HK-2 (cell line): ENCODE measurements at regions not wholly inside any gene's neighbourhood (a gene's known extent, or its start where the extent isn't known, plus 50 kb on each side); places are given as distances from the start of the nearest gene placed in this dataset.

Experiments used
- DNase-seq: peaks from one replicate; pipeline ENCODE4 v3.0.0-alpha.2; 2018; ENCODE audit not compliant: unreplicated experiment

DNA sequence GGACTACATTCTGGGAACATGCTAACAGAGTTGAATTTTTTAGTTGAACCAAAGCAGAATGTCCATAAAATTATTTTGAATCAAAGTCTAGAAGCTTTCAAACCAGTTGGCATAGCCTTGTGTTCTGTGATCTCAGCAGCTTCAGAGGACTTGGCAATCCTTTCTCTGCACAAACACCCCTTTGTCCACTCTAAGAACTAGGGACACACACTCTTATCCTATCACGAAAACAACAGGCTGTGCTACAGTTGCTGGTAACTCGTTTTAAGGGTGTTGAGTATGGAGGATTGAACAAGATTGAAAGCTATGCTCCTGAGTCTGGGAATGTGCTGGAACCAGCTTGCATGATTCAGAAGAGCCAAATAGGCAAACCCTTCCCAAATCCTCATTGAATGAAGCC is 76.4 kb upstream of the PRSS58 start:
- DNase-seq: no peak

GRCh38 chr7:142332421-142332820 is 74.6 kb upstream of the PRSS58 start:
- no peak for DNase-seq

GRCh38 chr7:142331941-142332340 is 74.1 kb upstream of the PRSS58 start:
- no peak for DNase-seq

DNA sequence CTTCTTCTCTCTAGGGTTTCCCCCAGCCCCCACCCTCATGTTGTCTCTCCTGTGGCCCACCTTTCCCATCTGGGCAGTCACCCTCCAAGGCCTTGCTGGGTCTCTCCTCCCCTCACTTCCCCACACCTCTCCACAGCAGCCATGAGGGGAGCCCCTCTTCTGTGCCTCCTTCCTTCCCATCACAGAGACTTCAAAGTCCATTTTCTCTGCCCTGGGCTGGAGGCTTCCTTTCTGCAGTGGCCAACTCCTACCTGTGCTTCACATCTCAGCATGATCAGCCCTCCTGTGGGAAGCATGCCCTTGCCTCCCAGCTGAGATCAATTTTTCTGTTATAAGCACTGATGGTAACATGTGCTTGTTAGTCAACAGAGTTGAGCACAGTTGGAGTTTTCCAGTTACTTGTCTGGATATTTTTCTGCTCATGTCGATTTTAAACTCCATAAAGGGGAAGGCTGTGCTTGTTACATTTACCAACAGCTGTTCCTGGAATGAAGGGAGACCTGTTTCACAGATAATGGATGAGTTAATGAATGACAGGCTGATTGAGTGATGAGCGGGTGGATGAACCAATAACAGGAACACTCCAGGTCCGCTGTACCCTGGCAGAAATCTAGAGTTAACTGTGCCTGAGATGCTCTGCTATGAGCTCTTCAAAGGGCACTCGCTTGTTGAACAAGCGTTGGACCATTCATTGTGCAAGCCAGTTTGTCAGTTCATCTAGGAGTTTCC is 71.4 kb upstream of the PRSS58 start:
- DNase-seq: no peak

GRCh38 chr7:142328551-142328950 is 70.7 kb upstream of the PRSS58 start:
- DNase-seq: no peak

DNA sequence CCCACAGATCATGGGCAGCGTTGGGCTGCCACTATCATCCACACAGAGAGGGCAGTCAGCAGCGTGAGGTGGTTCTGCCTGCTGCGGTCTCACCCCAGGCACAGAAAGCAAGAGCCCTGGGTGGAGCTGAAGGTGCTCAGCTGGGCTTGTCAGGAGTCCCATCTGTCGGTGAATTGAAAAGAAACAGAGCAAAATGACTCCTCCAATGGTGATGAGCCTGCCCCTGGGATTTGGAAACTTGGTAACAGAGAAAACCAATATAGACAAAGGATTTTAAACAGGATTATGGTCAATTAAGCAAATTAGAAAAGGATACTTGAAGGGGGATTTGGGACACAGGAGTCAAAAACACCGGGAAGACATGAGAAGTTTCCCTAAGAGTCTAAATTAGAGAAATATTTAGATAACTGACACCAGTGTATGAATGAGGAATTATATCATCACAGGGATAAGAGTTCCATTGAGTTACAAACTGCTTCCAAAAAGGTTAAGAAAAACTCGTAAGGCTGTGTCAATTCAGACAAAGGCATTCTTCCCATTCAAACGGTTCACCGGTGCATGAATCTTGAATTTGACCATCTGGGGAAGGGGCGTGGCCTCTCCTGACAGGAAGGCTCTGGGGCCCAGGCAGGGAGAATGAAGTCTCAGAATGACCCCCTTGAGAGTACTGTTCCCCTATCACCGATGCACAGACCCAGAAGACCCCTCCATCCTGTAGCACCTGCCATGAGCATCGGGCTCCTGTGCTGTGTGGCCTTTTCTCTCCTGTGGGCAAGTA is 70.0 kb upstream of the PRSS58 start:
- DNase-seq: no peak

- peak; percentile 49 for DNase-seq
Measured at GRCh38 chr7:142323706-142324105, 65.8 kb upstream of the PRSS58 start.

GRCh38 chr7:142321391-142321790 is 63.5 kb upstream of the PRSS58 start:
- no peak for DNase-seq

DNA sequence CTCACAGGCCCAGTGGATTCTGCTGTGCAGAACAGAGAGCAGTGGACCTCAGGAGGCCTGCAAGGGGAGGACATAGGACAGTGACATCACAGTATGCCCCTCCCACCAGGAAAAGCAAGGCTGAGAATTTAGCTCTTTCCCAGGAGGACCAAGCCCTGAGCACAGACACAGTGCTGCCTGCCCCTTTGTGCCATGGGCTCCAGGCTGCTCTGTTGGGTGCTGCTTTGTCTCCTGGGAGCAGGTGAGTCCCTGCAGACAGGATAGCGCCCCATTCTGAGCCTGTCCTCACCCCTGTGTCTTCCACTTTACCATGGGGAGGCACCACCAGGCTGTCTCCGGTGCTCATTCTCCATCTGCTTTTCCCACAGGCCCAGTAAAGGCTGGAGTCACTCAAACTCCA is 63.0 kb upstream of the PRSS58 start:
- DNase-seq: no peak

DNA sequence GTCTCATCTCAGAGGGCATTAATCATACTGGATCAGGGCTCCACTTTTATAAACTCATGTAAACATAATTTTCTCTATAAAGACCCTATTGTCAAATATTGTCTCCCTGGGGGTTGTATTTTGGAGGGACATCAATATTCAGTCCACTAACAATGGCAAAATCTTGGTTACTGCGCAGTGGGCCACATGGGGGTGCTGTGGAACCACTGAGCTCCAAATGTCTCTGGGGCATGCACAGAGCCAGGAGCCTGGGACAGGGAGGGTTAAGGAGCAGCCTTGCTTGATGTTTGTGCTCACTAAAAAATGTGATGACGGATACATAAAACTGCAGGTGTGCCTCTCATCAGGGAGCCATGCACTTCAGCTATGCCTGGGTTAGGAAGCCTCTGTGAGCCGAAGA is 62.1 kb upstream of the PRSS58 start:
- no peak for DNase-seq

DNA sequence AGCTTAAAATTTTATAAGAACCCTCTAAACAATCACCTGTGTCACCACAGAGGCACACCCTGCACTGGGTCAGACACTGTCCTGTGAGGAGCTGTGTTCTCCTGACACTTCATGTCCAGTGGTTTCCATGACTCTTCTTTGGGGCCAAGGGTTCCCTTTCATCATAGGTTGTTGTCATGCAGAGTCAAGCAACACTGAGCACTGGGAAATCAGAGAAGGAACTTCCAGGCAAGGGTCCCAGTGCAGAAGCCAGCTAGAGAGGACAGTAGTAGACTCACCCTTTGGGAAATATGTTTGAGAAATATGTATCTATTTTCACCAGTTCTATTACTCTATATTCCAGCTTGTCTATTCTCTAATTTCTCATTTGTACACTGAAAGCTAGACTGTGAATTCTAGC is 56.4 kb upstream of the PRSS58 start:
- DNase-seq: no peak

DNA sequence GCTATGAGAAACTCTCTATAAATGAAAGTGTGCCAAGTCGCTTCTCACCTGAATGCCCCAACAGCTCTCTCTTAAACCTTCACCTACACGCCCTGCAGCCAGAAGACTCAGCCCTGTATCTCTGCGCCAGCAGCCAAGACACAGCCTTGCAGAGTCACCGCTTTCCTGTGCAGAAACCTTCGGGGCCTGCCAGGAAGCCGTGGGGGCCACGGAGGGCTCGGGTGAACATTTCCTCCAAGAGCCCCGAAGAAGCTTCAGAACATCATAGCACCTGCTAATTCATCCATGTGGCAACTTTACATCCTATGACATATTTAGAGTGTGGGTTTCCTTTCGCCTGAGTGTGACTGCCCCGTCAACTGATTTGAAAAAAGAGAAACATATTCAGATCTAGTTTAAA is 55.7 kb upstream of the PRSS58 start:
- no peak for DNase-seq

- no peak for DNase-seq
Measured at GRCh38 chr7:142311876-142312275, 54.0 kb upstream of the PRSS58 start.

DNA sequence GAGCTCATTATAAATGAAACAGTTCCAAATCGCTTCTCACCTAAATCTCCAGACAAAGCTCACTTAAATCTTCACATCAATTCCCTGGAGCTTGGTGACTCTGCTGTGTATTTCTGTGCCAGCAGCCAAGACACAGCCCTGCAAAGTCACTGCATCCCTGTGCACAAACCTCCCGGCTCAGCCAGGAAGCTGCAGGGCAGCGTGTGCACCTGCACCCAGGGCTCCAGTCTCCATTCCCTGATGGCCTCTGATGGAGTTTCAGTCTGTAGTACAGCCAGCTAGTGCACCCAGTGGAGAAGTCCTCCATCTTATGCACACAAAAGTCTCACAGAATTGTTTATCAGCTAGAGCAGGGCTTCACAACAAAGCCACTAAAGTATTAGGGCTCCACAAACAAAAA is 51.1 kb upstream of the PRSS58 start:
- no peak for DNase-seq

- no peak for DNase-seq
Measured at GRCh38 chr7:142308326-142308725, 50.5 kb upstream of the PRSS58 start.
